Fibroblast of lung (primary cell): ENCODE measurements at regions not wholly inside any gene's neighbourhood (a gene's known extent, or its start where the extent isn't known, plus 50 kb on each side); places are given as distances from the start of the nearest gene placed in this dataset.

ENCODE experiments used
- DNase-seq, 2 donors: peaks; one replicate each; pipeline versions ENCODE4 v3.0.0 to v3.0.0-alpha.2; 2010; ENCODE audit warnings: low read depth in 2 of 2
- H2AFZ ChIP-seq: 2 replicates; pipeline ENCODE4 v1.5.1; 2012; ENCODE audit warnings: low read length, control low read depth, inconsistent platforms
- H3K27ac ChIP-seq: 2 replicates; pipeline ENCODE4 v1.5.1; 2011; ENCODE audit warnings: low read length, control low read depth; ENCODE audit not compliant: insufficient read depth
- H3K27me3 ChIP-seq: 2 replicates; pipeline ENCODE4 v1.5.1; 2011; ENCODE audit warnings: mild to moderate bottlenecking, low read length; ENCODE audit not compliant: control insufficient read depth, insufficient read depth
- H3K36me3 ChIP-seq: 2 replicates; pipeline ENCODE4 v1.5.1; 2011; ENCODE audit warnings: low read length; ENCODE audit not compliant: control insufficient read depth, insufficient read depth
- H3K4me1 ChIP-seq: 2 replicates; pipeline ENCODE4 v1.5.1; 2011; ENCODE audit warnings: low read length; ENCODE audit not compliant: control insufficient read depth, insufficient read depth; ENCODE audit errors: extremely low read depth
- H3K4me2 ChIP-seq: 2 replicates; pipeline ENCODE4 v1.5.1; 2011; ENCODE audit warnings: low read length, control low read depth; ENCODE audit not compliant: insufficient read depth; ENCODE audit errors: extremely low read depth
- H3K4me3 ChIP-seq, 4 experiments: fragments of 200-600 bp in 1 of 4; sonication (generic) in 1 of 4; replicated peaks in 1 of 4; 2 replicates each; pipeline ENCODE4 v1.5.1; 2011 to 2016; ENCODE audit warnings: low read length in 4 of 4, low read depth in 3 of 4, mild to moderate bottlenecking in 3 of 4, control low read depth in 2 of 4, inconsistent platforms in 1 of 4, mixed read lengths in 1 of 4; ENCODE audit not compliant: insufficient read depth in 1 of 4; ENCODE audit errors: control extremely low read depth in 1 of 4
- H3K79me2 ChIP-seq: 2 replicates; pipeline ENCODE4 v1.5.1; 2012; ENCODE audit warnings: mild to moderate bottlenecking, low read length, inconsistent platforms; ENCODE audit not compliant: control insufficient read depth, insufficient read depth
- H3K9ac ChIP-seq: 2 replicates; pipeline ENCODE4 v1.5.1; 2011; ENCODE audit warnings: mild to moderate bottlenecking, low read length, control low read depth; ENCODE audit not compliant: insufficient read depth
- H3K9me3 ChIP-seq: 2 replicates; pipeline ENCODE4 v1.5.1; 2012; ENCODE audit warnings: low read depth, low read length; ENCODE audit not compliant: control insufficient read depth, insufficient read depth
- H4K20me1 ChIP-seq: 2 replicates; pipeline ENCODE4 v1.5.1; 2011; ENCODE audit warnings: low read length; ENCODE audit not compliant: control insufficient read depth, insufficient read depth; ENCODE audit errors: extremely low read depth
- EZH2 ChIP-seq: IDR thresholded peaks from 2 replicates; pipeline ENCODE4 v1.5.1; 2012; ENCODE audit warnings: low read length, control low read depth, mild to moderate bottlenecking; ENCODE audit errors: missing control alignments
- TF ChIP-seq, protein P1 (sequence below), 2 donors: IDR thresholded peaks in 1 of 2; conservative IDR thresholded peaks in 1 of 2; 1 replicate in 1 of 2; 2 replicates in 1 of 2; pipeline ENCODE4 v1.5.1; 2011 to 2012; ENCODE audit warnings: low read length in 2 of 2, control low read depth in 1 of 2, inconsistent platforms in 1 of 2, low read depth in 1 of 2, mild to moderate bottlenecking in 1 of 2

DNA sequence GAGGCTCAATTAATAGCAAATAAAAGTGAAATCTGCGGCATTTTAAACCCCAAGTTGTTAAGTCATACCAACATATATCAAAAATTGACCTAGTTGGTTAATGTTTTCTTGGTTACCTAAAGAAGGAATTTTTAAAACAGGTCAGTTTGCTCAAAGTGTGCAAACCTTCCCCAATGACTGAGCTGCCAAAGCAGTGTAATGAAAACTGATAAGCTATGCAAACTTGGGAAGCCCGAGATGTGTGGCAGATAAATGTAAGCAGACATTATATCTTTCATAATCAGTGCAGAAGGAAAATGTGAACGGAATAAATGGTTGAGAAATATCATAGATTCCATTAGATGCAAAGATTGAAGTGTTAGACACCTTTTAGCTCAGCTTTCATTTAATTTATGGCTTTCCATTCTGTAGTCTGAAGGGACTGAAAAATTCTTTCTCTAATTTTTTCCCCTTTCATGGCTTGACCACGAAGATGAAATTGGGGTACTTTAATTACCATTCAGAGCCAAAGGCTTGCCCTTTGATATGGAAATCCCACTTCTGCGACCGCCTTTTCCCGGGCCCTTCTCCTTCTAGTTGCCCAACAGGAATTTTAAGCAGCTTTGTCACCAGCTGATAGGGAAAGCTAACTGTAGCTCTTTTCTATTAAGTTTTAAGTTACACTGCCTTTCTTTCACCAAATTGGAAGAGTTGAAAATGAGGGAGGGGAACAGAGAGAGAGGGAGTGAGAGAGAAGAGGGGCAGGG, 306.6 kb upstream of the SOX5 start:
- H2AFZ ChIP-seq = no peak overlapping the region
- no peak for DNase-seq
- no peak overlapping the region for H3K27ac ChIP-seq
- no peaks in the 10 kb centered on the region for H3K79me2 ChIP-seq
- no peak overlapping the region for H3K4me2 ChIP-seq
- no peak overlapping the region for H3K9ac ChIP-seq
- TF ChIP-seq, protein P1, sequence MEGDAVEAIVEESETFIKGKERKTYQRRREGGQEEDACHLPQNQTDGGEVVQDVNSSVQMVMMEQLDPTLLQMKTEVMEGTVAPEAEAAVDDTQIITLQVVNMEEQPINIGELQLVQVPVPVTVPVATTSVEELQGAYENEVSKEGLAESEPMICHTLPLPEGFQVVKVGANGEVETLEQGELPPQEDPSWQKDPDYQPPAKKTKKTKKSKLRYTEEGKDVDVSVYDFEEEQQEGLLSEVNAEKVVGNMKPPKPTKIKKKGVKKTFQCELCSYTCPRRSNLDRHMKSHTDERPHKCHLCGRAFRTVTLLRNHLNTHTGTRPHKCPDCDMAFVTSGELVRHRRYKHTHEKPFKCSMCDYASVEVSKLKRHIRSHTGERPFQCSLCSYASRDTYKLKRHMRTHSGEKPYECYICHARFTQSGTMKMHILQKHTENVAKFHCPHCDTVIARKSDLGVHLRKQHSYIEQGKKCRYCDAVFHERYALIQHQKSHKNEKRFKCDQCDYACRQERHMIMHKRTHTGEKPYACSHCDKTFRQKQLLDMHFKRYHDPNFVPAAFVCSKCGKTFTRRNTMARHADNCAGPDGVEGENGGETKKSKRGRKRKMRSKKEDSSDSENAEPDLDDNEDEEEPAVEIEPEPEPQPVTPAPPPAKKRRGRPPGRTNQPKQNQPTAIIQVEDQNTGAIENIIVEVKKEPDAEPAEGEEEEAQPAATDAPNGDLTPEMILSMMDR (conservative IDR thresholded peaks at IDR 0.05 in 1 of 2, IDR thresholded peaks at IDR 0.05 in 1 of 2; ENCODE audit: low read depth in 1 of 2, low read length in 2 of 2) = no peak
- no peak for TF ChIP-seq EZH2
- H3K36me3 ChIP-seq = no peaks in the 10 kb centered on the region
- H3K4me1 ChIP-seq = no peaks in the 10 kb centered on the region
- no peaks in the 10 kb centered on the region for H3K27me3 ChIP-seq
- no peaks in the 10 kb centered on the region for H4K20me1 ChIP-seq
- no peaks in the 10 kb centered on the region for H3K9me3 ChIP-seq
- no peak overlapping the region for H3K4me3 ChIP-seq

GRCh38 chr12:24252602-24253001, 303.1 kb upstream of the SOX5 start:
- Histone ChIP-seq H3K9ac (no peak overlapping the region), H3K4me1 (no peaks in the 10 kb centered on the region), H3K36me3 (no peaks in the 10 kb centered on the region), H2AFZ (no peak overlapping the region), H3K9me3 (no peaks in the 10 kb centered on the region), H3K27ac (no peak overlapping the region), H3K4me2 (no peak overlapping the region), H4K20me1 (no peaks in the 10 kb centered on the region), H3K79me2 (no peaks in the 10 kb centered on the region), H3K4me3 (no peak overlapping the region), H3K27me3 (no peaks in the 10 kb centered on the region)
- no peak for DNase-seq
- no peak for TF ChIP-seq EZH2
- TF ChIP-seq, protein P1 (conservative IDR thresholded peaks at IDR 0.05 in 1 of 2, IDR thresholded peaks at IDR 0.05 in 1 of 2; ENCODE audit: low read depth in 1 of 2, low read length in 2 of 2) = no peak

DNA sequence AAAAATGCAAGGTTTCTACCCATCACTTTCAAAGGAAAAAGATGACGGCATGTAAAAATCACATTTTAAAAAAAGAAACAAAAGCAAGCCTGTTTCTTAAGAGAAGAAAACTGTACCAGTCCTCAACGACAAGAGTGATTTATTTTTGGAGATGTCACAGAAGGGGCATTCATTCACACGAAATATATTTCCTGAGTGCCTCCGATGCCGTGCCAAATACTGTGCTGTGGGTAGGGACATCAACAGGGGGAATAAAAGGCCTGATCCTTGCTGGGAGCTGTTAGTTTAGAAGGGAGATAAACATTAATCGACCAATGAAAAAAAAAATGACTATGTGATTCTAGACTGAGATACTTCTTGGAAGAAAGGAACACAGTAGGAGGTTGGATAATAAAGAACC, 297.5 kb upstream of the SOX5 start:
- Histone ChIP-seq H3K4me2 (no peak overlapping the region), H3K4me3 (no peak overlapping the region), H4K20me1 (no peaks in the 10 kb centered on the region), H3K36me3 (no peaks in the 10 kb centered on the region), H3K79me2 (no peaks in the 10 kb centered on the region), H3K9ac (no peak overlapping the region), H3K27me3 (no peaks in the 10 kb centered on the region), H3K27ac (no peak overlapping the region), H3K9me3 (no peaks in the 10 kb centered on the region), H3K4me1 (no peaks in the 10 kb centered on the region), H2AFZ (no peak overlapping the region)
- TF ChIP-seq EZH2 = no peak
- TF ChIP-seq, protein P1 (conservative IDR thresholded peaks at IDR 0.05 in 1 of 2, IDR thresholded peaks at IDR 0.05 in 1 of 2; ENCODE audit: low read depth in 1 of 2, low read length in 2 of 2) = no peak
- no peak for DNase-seq
